H1 (cell line): ENCODE measurements at regions not wholly inside any gene's neighbourhood (a gene's known extent, or its start where the extent isn't known, plus 50 kb on each side); places are given as distances from the start of the nearest gene placed in this dataset.

Source experiments
- CTCF ChIA-PET: fragments of 300-600 bp; sonication (Branson Sonifier 250); formaldehyde crosslinking; loops from one replicate; lab custom pipeline; 2021; ENCODE audit not compliant: partially characterized antibody; lab: Charles Lee
- POLR2A ChIA-PET: fragments of 300-600 bp; sonication (Branson Sonifier 250); formaldehyde crosslinking; loops from one replicate; lab custom pipeline; 2021; ENCODE audit warnings: inconsistent platforms; ENCODE audit not compliant: partially characterized antibody; lab: Charles Lee
- DNase-seq, 2 experiments: peaks; one replicate each; pipeline versions ENCODE4 v3.0.0 to v3.0.0-alpha.2; 2010 to 2022; ENCODE audit warnings: low spot score in 2 of 2, low read depth in 1 of 2, mixed read lengths in 1 of 2
- FAIRE-seq: peaks from 2 replicates; lab custom pipeline; 2011; peaks lifted over from hg19 to GRCh38; lab: Jason Lieb, UNC
- H2AFZ ChIP-seq: 2 replicates; pipeline ENCODE4 v1.8.1; 2012; ENCODE audit warnings: low read length, inconsistent platforms
- H2AK5ac ChIP-seq: 2 replicates; pipeline ENCODE4 v1.6.1; 2013; ENCODE audit warnings: low read depth, low read length
- H2BK120ac ChIP-seq: replicated peaks from 2 replicates; pipeline ENCODE3; 2013; ENCODE audit warnings: low read depth, low read length, inconsistent platforms
- H2BK12ac ChIP-seq: 2 replicates; pipeline ENCODE4 v1.6.1; 2013; ENCODE audit warnings: low read depth, low read length
- H2BK15ac ChIP-seq: 2 replicates; pipeline ENCODE4 v1.6.1; 2013; ENCODE audit warnings: low read length
- H2BK20ac ChIP-seq: 2 replicates; pipeline ENCODE4 v1.6.1; 2013; ENCODE audit warnings: low read length
- H2BK5ac ChIP-seq: 2 replicates; pipeline ENCODE4 v1.6.1; 2013; ENCODE audit warnings: low read depth, low read length
- H3K14ac ChIP-seq: 2 replicates; pipeline ENCODE4 v1.6.1; 2013; ENCODE audit warnings: inconsistent platforms; ENCODE audit not compliant: insufficient read length
- H3K18ac ChIP-seq: 2 replicates; pipeline ENCODE4 v1.6.1; 2013; ENCODE audit warnings: low read length; ENCODE audit errors: extremely low read depth
- H3K23ac ChIP-seq: 2 replicates; pipeline ENCODE4 v1.6.1; 2013; ENCODE audit warnings: inconsistent platforms; ENCODE audit not compliant: insufficient read length
- H3K23me2 ChIP-seq: 2 replicates; pipeline ENCODE4 v1.6.1; 2013; ENCODE audit warnings: low read depth, low read length
- H3K27ac ChIP-seq: 2 replicates; pipeline ENCODE4 v1.6.1; 2011; ENCODE audit warnings: low read depth, low read length, inconsistent platforms
- H3K27me3 ChIP-seq, 4 experiments: replicated peaks in 1 of 4; 1 replicate in 1 of 4; 2 replicates in 3 of 4; pipeline versions ENCODE4 v1.6.1 to v1.8.1; 2011 to 2013; ENCODE audit warnings: low read length in 3 of 4, mild to moderate bottlenecking in 3 of 4, inconsistent platforms in 2 of 4, mixed read lengths in 2 of 4, moderate library complexity in 1 of 4; ENCODE audit not compliant: control insufficient read depth in 3 of 4, insufficient read depth in 3 of 4; ENCODE audit errors: extremely low read depth in 1 of 4
- H3K36me3 ChIP-seq, 4 experiments: 2 replicates each; pipeline versions ENCODE4 v1.6.1 to v1.8.1; 2011 to 2013; ENCODE audit warnings: mild to moderate bottlenecking in 4 of 4, low read length in 3 of 4, moderate library complexity in 2 of 4, control low read depth in 1 of 4, inconsistent platforms in 1 of 4; ENCODE audit not compliant: insufficient read depth in 4 of 4, control insufficient read depth in 2 of 4
- H3K4ac ChIP-seq: replicated peaks from 2 replicates; pipeline ENCODE3; 2013; ENCODE audit warnings: low read length, low read depth, mixed read lengths, inconsistent platforms; ENCODE audit not compliant: insufficient read length
- H3K4me1 ChIP-seq, 4 experiments: replicated peaks in 1 of 4; 1 replicate in 1 of 4; 2 replicates in 3 of 4; pipeline versions ENCODE4 v1.6.1 to v1.8.1; 2011 to 2013; ENCODE audit warnings: low read length in 3 of 4, inconsistent platforms in 2 of 4, mixed read lengths in 1 of 4; ENCODE audit not compliant: insufficient read depth in 4 of 4, control insufficient read depth in 3 of 4
- H3K4me2 ChIP-seq, 2 experiments: 2 replicates each; pipeline versions ENCODE4 v1.6.1 to v1.8.1; 2011 to 2013; ENCODE audit warnings: low read depth in 2 of 2, low read length in 2 of 2, control low read depth in 1 of 2, inconsistent platforms in 1 of 2, mild to moderate bottlenecking in 1 of 2; ENCODE audit not compliant: insufficient read depth in 1 of 2
- H3K4me3 ChIP-seq, 4 experiments: fragments of 200-600, 300-600 bp in 1 of 4; sonication (generic), shearing (Covaris generic), sonication (Bioruptor Twin) in 1 of 4; 2 replicates each; pipeline versions ENCODE4 v1.5.1 to v1.8.1; 2011 to 2016; ENCODE audit warnings: low read length in 4 of 4, low read depth in 3 of 4, control low read depth in 2 of 4, inconsistent platforms in 2 of 4, mild to moderate bottlenecking in 2 of 4, mixed read lengths in 1 of 4, moderate library complexity in 1 of 4; ENCODE audit not compliant: insufficient read depth in 2 of 4; ENCODE audit errors: extremely low read depth in 1 of 4
- H3K56ac ChIP-seq: replicated peaks from 2 replicates; pipeline ENCODE3; 2013; ENCODE audit warnings: low read depth, mild to moderate bottlenecking, mixed read lengths, low read length, inconsistent platforms; ENCODE audit not compliant: insufficient read length
- H3K79me1 ChIP-seq: 2 replicates; pipeline ENCODE4 v1.6.1; 2013; ENCODE audit warnings: low read depth, low read length, control low read depth
- H3K79me2 ChIP-seq, 2 experiments: 2 replicates each; pipeline versions ENCODE4 v1.6.1 to v1.8.1; 2012 to 2013; ENCODE audit warnings: low read length in 2 of 2, mild to moderate bottlenecking in 2 of 2, inconsistent platforms in 1 of 2; ENCODE audit not compliant: insufficient read depth in 2 of 2, control insufficient read depth in 1 of 2
- H3K9ac ChIP-seq, 4 experiments: replicated peaks in 1 of 4; 1 replicate in 1 of 4; 2 replicates in 3 of 4; pipeline versions ENCODE4 v1.6.1 to v1.8.1; 2011 to 2013; ENCODE audit warnings: low read depth in 3 of 4, low read length in 3 of 4, control low read depth in 2 of 4, mild to moderate bottlenecking in 2 of 4, moderate library complexity in 2 of 4, inconsistent platforms in 1 of 4; ENCODE audit errors: extremely low read depth in 1 of 4
- H3K9me3 ChIP-seq, 2 experiments: 2 replicates each; pipeline versions ENCODE4 v1.6.1 to v1.8.1; 2012 to 2013; ENCODE audit warnings: mild to moderate bottlenecking in 2 of 2, moderate library complexity in 2 of 2, control low read depth in 1 of 2, inconsistent platforms in 1 of 2, low read depth in 1 of 2, low read length in 1 of 2, mixed read lengths in 1 of 2; ENCODE audit not compliant: insufficient read depth in 2 of 2
- H4K20me1 ChIP-seq, 2 experiments: replicated peaks in 1 of 2; 2 replicates each; pipeline versions ENCODE3 to v1.8.1; 2011 to 2013; ENCODE audit warnings: inconsistent platforms in 2 of 2, low read length in 2 of 2, mild to moderate bottlenecking in 1 of 2; ENCODE audit not compliant: insufficient read depth in 2 of 2, control insufficient read depth in 1 of 2
- H4K5ac ChIP-seq: 2 replicates; pipeline ENCODE4 v1.6.1; 2013; ENCODE audit warnings: low read length, low read depth, mixed read lengths, inconsistent platforms; ENCODE audit not compliant: insufficient read length
- H4K8ac ChIP-seq: 2 replicates; pipeline ENCODE4 v1.8.0; 2013; ENCODE audit warnings: mild to moderate bottlenecking, moderate library complexity, low read length, inconsistent platforms; ENCODE audit not compliant: insufficient read depth; ENCODE audit errors: extremely low read depth
- H4K91ac ChIP-seq: replicated peaks from 2 replicates; pipeline ENCODE3; 2013; ENCODE audit warnings: low read length, mixed read lengths, inconsistent platforms; ENCODE audit not compliant: insufficient read length
- CBX8 ChIP-seq: fragments of 300-800, 300-1000 bp; sonication (generic); IDR thresholded peaks from 2 replicates; pipeline ENCODE4 v1.7.1; 2016; ENCODE audit warnings: low read depth, low read length, borderline replicate concordance
- GABPA ChIP-seq: IDR thresholded peaks from 2 replicates; pipeline ENCODE4 v1.6.1; 2011; ENCODE audit warnings: mild to moderate bottlenecking, low read length, moderate library complexity, borderline replicate concordance; ENCODE audit not compliant: insufficient read depth
- PHF8 ChIP-seq: fragments of 200-600 bp; sonication (generic); conservative IDR thresholded peaks from 2 replicates; pipeline ENCODE4 v1.7.1; 2012; ENCODE audit warnings: low read depth, mild to moderate bottlenecking, inconsistent platforms, low read length, moderate library complexity
- RFX5 ChIP-seq: IDR thresholded peaks from 2 replicates; pipeline ENCODE4 v1.6.1; 2011; ENCODE audit warnings: low read depth, low read length, improper control_type of control experiment, borderline replicate concordance
- SAP30 ChIP-seq: fragments of 300-600 bp; sonication (generic); IDR thresholded peaks from 2 replicates; pipeline ENCODE4 v1.7.1; 2012; ENCODE audit warnings: low read length, moderate library complexity, mild to moderate bottlenecking, inconsistent platforms; ENCODE audit not compliant: insufficient read depth, insufficient replicate concordance
- WGBS, 2 experiments: shearing (Covaris generic) in 1 of 2; methylation state at CpG; one replicate each; pipeline versions ENCODE4 v1.1.6 to v1.1.7; 2013 to 2015; ENCODE audit warnings: low lambda C conversion rate in 2 of 2, mixed read lengths in 2 of 2, inconsistent platforms in 1 of 2, low coverage in 1 of 2, missing lambda C conversion rate in 1 of 2; ENCODE audit not compliant: insufficient replicate concordance in 2 of 2, insufficient coverage in 1 of 2, insufficient read length in 1 of 2; ENCODE audit errors: extremely low coverage in 1 of 2, missing lambda C conversion rate in 1 of 2; 5-methylcytosine and 5-hydroxymethylcytosine counted together
- TF ChIP-seq, protein P1 (sequence below): IDR thresholded peaks from 2 replicates; pipeline ENCODE4 v1.6.1; 2011; ENCODE audit warnings: low read length, improper control_type of control experiment

DNA sequence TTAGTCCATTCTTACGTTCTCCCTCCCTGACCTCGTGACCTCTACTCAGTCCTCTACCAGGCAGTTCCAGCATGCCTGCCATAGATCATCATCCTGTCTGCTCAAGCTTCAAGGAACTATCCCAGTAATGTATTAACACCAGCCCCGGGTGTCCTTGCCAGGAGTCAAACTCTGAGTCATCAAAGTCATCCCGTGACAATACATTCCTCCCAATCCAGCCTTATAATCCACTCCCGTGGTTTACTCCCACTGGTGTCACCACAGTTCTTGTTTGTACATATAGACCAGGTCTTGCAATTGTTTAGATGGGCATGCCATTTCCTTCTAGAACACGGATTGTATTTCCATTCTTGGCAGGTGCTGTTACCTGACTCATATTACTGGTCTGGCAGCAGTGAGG is 68.7 kb upstream of the TAB3 start:
- CTCF ChIA-PET: no interaction called here
- Histone ChIP-seq H3K23me2 (no peaks in the 10 kb centered on the region), H3K79me2 (no peaks in the 10 kb centered on the region), H2BK12ac (no peak overlapping the region), H4K20me1 (no peaks in the 10 kb centered on the region), H3K4me3 (no peak overlapping the region), H3K27me3 (no peaks in the 10 kb centered on the region), H3K18ac (no peak overlapping the region), H2BK5ac (no peak overlapping the region), H2BK15ac (no peak overlapping the region), H4K8ac (no peak overlapping the region), H4K5ac (no peak overlapping the region), H2BK120ac (no peak overlapping the region), H3K4me1 (no peaks in the 10 kb centered on the region), H2AFZ (no peak overlapping the region), H3K14ac (no peak overlapping the region), H3K4ac (no peak overlapping the region), H3K9me3 (no peaks in the 10 kb centered on the region), H4K91ac (no peak overlapping the region), H2BK20ac (no peak overlapping the region), H3K36me3 (no peaks in the 10 kb centered on the region), H3K27ac (no peak overlapping the region), H3K23ac (no peak overlapping the region), H3K79me1 (no peaks in the 10 kb centered on the region), H3K4me2 (no peak overlapping the region), H2AK5ac (no peak overlapping the region), H3K9ac (no peak overlapping the region), H3K56ac (no peak overlapping the region)
- FAIRE-seq: no peak
- POLR2A ChIA-PET: no interaction called here
- no peak for TF ChIP-seq GABPA
- TF ChIP-seq CBX8: no peak
- TF ChIP-seq SAP30: no peak
- no peak for TF ChIP-seq PHF8
- TF ChIP-seq, protein P1, sequence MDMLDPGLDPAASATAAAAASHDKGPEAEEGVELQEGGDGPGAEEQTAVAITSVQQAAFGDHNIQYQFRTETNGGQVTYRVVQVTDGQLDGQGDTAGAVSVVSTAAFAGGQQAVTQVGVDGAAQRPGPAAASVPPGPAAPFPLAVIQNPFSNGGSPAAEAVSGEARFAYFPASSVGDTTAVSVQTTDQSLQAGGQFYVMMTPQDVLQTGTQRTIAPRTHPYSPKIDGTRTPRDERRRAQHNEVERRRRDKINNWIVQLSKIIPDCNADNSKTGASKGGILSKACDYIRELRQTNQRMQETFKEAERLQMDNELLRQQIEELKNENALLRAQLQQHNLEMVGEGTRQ: no peak
- no peak for TF ChIP-seq RFX5
- DNase-seq: no peak
- WGBS, 2 experiments: 90% methylated on average over 5 of the region's 6 CpGs; no CpG with 5 or more reads in 1 of the 2 experiments
